ENCODE measurements at regions not wholly inside any gene's neighbourhood (a gene's known extent, or its start where the extent isn't known, plus 50 kb on each side); places are given as distances from the start of the nearest gene placed in this dataset.

- no peak overlapping the region for H3K27ac ChIP-seq
- intact Hi-C loops (cut with DNase I), result no loop called here
- TF ChIP-seq, protein P1, sequence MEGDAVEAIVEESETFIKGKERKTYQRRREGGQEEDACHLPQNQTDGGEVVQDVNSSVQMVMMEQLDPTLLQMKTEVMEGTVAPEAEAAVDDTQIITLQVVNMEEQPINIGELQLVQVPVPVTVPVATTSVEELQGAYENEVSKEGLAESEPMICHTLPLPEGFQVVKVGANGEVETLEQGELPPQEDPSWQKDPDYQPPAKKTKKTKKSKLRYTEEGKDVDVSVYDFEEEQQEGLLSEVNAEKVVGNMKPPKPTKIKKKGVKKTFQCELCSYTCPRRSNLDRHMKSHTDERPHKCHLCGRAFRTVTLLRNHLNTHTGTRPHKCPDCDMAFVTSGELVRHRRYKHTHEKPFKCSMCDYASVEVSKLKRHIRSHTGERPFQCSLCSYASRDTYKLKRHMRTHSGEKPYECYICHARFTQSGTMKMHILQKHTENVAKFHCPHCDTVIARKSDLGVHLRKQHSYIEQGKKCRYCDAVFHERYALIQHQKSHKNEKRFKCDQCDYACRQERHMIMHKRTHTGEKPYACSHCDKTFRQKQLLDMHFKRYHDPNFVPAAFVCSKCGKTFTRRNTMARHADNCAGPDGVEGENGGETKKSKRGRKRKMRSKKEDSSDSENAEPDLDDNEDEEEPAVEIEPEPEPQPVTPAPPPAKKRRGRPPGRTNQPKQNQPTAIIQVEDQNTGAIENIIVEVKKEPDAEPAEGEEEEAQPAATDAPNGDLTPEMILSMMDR (IDR thresholded peaks at IDR 0.05), result no peak
- TF ChIP-seq POLR2A (IDR thresholded peaks at IDR 0.05), result no peak
- no peaks in the 10 kb centered on the region for H3K36me3 ChIP-seq (replicated peaks in 1 of 2)
- H3K9me3 ChIP-seq (replicated peaks in 1 of 3), result no peaks in the 10 kb centered on the region
- WGBS, 4 donors, result 70 to 77% (median 73%) methylated on average over 6 of the region's 6 CpGs
- no peaks in the 10 kb centered on the region for H3K4me1 ChIP-seq (replicated peaks in 1 of 2)
- no peaks in the 10 kb centered on the region for H3K27me3 ChIP-seq
- DNase-seq, result no peak
- H3K4me3 ChIP-seq, result no peak overlapping the region
Observed at GRCh38 chr13:31853643-31854326, 114.5 kb downstream of the RXFP2 start.

DNA sequence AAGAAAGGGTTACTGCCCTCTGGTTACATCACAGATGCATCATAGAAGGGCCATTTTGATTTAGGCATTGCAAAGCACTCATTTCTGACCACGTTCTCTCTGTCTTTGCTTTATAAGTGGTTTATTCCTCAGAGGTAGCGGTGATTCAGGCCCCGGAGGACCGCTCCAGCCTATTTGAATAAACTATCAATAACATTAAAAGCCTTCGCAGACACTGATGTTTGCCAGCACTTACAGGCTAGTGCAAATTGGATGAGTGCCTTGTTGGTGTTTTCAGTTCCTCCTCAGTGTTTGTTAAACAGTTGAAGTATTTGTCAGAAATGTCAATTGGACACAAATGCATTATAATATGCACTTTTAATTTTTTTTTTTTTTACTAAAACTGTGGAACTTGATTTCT, 120.2 kb downstream of the RXFP2 start:
- DNase-seq, result no peak
- Histone ChIP-seq H3K27ac (peak overlapping the region in 1 of 5 donors; percentile 23), H3K4me1 (replicated peaks in 1 of 2) (no peaks in the 10 kb centered on the region), H3K36me3 (replicated peaks in 1 of 2) (no peaks in the 10 kb centered on the region), H3K4me3 (no peak overlapping the region), H3K9me3 (replicated peaks in 1 of 3) (no peaks in the 10 kb centered on the region), H3K27me3 (peaks cover 3% of the 10 kb centered on the region)
- 61 to 73% (median 65%) methylated on average over 5 of the region's 5 CpGs for WGBS, 4 donors
- intact Hi-C loops (cut with DNase I), result no loop called here
- no peak for TF ChIP-seq POLR2A (IDR thresholded peaks at IDR 0.05)
- TF ChIP-seq, protein P1 (IDR thresholded peaks at IDR 0.05), result no peak

DNA sequence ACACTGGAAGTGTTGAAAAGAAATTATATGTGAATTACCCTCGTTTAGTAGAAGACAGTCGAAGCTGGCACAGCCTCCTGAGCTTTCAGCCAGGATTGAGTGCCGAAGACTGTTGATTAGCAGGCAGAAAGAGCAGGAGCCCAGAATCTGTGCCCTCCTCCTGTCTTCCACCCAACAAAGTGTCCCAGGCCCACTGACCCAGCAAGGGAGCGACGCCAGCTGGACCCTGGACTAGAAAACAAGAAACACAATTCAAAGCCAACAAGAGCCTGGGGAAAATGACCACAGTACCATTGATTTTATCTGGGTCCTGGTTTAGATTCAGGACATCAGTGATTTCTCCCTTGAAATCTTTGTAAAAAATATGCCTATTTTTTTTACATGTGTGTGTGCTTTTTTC, 120.7 kb downstream of the RXFP2 start:
- WGBS, 4 donors, result 58 to 80% (median 73%) methylated on average over 5 of the region's 5 CpGs
- Histone ChIP-seq H3K36me3 (replicated peaks in 1 of 2) (no peaks in the 10 kb centered on the region), H3K4me1 (replicated peaks in 1 of 2) (no peaks in the 10 kb centered on the region), H3K27ac (no peak overlapping the region), H3K27me3 (peaks cover 3% of the 10 kb centered on the region), H3K9me3 (replicated peaks in 1 of 3) (no peaks in the 10 kb centered on the region), H3K4me3 (no peak overlapping the region)
- intact Hi-C loops (cut with DNase I), result no loop called here
- no peak for TF ChIP-seq POLR2A (IDR thresholded peaks at IDR 0.05)
- TF ChIP-seq, protein P1 (IDR thresholded peaks at IDR 0.05), result no peak
- no peak for DNase-seq

DNA sequence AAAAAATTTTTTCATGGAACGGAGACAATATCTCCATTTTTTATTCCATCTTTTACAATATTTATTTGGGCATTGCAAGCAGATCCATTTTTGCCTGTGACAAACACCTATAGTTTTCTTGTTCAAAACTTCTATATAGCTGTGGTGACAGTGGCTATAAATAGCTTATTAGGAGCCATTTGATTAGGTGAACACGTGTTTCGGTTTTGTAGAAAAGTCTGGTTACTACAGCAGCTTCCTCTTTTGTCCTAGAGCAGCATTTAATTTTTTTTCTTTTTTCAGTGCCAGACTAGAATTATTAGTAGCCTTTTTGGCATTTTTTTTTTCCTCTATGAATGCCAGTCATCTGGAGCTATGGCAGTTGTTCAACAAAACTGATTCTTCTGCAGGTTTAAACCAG, 123.5 kb downstream of the RXFP2 start:
- DNase-seq, result no peak
- no peak overlapping the region for H3K27ac ChIP-seq
- no peak for TF ChIP-seq POLR2A (IDR thresholded peaks at IDR 0.05)
- TF ChIP-seq, protein P1 (IDR thresholded peaks at IDR 0.05), result no peak
- no peaks in the 10 kb centered on the region for H3K36me3 ChIP-seq (replicated peaks in 1 of 2)
- 57 to 76% (median 68%) methylated on average over 3 of the region's 3 CpGs for whole genome bisulfite sequencing, 4 donors
- peaks cover 3% of the 10 kb centered on the region for H3K27me3 ChIP-seq
- H3K9me3 ChIP-seq (replicated peaks in 1 of 3), result no peaks in the 10 kb centered on the region
- intact Hi-C loops (cut with DNase I), result no loop called here
- no peak overlapping the region for H3K4me3 ChIP-seq
- H3K4me1 ChIP-seq (replicated peaks in 1 of 2), result no peaks in the 10 kb centered on the region
